A673 (cell line): ENCODE measurements at regions not wholly inside any gene's neighbourhood (a gene's known extent, or its start where the extent isn't known, plus 50 kb on each side); places are given as distances from the start of the nearest gene placed in this dataset.
A peak's percentile ranks its signal among the peaks of the same experiment; 100 is the strongest.

ENCODE experiments used
- BruUV-seq: library from RNA; stranded (reverse); fragments of 400-500 nt; replicated peaks from 2 replicates; lab custom pipeline; 2021; lab: Mats Ljungman, UMichigan
- CTCF ChIA-PET: fragments of 300-600 bp; sonication (Branson Sonifier 250); formaldehyde crosslinking; loops from one replicate; lab custom pipeline; 2022; ENCODE audit warnings: antibody characterized with exemption; lab: Charles Lee
- POLR2A ChIA-PET: fragments of 300-600 bp; sonication (Branson Sonifier 250); formaldehyde crosslinking; loops from one replicate; lab custom pipeline; 2022; ENCODE audit warnings: antibody characterized with exemption; ENCODE audit not compliant: low non-redundant PET; lab: Charles Lee
- DNase-seq: peaks from one replicate; pipeline ENCODE4 v3.0.0-alpha.2; 2015; ENCODE audit warnings: low spot score
- H3K27ac ChIP-seq: fragments of 200-600 bp; sonication (generic); 2 replicates; pipeline ENCODE4 v1.5.1; 2016; ENCODE audit warnings: mixed run types, low read depth, mild to moderate bottlenecking, mixed read lengths, antibody characterized with exemption, low read length; ENCODE audit not compliant: poor library complexity, severe bottlenecking
- H3K27me3 ChIP-seq: fragments of 200-600 bp; sonication (generic); replicated peaks from 2 replicates; pipeline ENCODE4 v1.6.1; 2017; ENCODE audit warnings: mixed run types, low read depth, mild to moderate bottlenecking, mixed read lengths, antibody characterized with exemption, low read length; ENCODE audit not compliant: insufficient read depth, poor library complexity
- H3K36me3 ChIP-seq: fragments of 200-600 bp; sonication (generic); 2 replicates; pipeline ENCODE4 v1.6.1; 2016; ENCODE audit warnings: mixed run types, mild to moderate bottlenecking, mixed read lengths, antibody characterized with exemption, low read length; ENCODE audit not compliant: insufficient read depth, poor library complexity, severe bottlenecking
- H3K4me1 ChIP-seq: fragments of 200-600 bp; sonication (generic); 2 replicates; pipeline ENCODE4 v1.6.1; 2017; ENCODE audit warnings: mixed run types, mild to moderate bottlenecking, mixed read lengths, antibody characterized with exemption, low read length; ENCODE audit not compliant: insufficient read depth, poor library complexity, severe bottlenecking
- H3K4me3 ChIP-seq: fragments of 200-600 bp; sonication (generic); 2 replicates; pipeline ENCODE4 v1.5.1; 2016; ENCODE audit warnings: low read depth, mixed run types, mild to moderate bottlenecking, mixed read lengths, low read length; ENCODE audit not compliant: poor library complexity, severe bottlenecking
- H3K9me3 ChIP-seq: fragments of 200-600 bp; sonication (generic); 2 replicates; pipeline ENCODE4 v1.6.1; 2016; ENCODE audit warnings: mixed run types, low read depth, mild to moderate bottlenecking, mixed read lengths, antibody characterized with exemption, low read length; ENCODE audit not compliant: poor library complexity, severe bottlenecking
- CTCF ChIP-seq: fragments of 300-800, 200-600 bp; sonication (generic); conservative IDR thresholded peaks from 2 replicates; pipeline ENCODE4 v1.5.1; 2017; ENCODE audit warnings: low read depth, mild to moderate bottlenecking, antibody characterized with exemption, low read length, moderate library complexity, mixed read lengths
- EZH2 ChIP-seq: fragments of 200-600 bp; sonication (generic); IDR thresholded peaks from 2 replicates; pipeline ENCODE4 v1.6.1; 2017; ENCODE audit warnings: borderline replicate concordance, low read depth, mild to moderate bottlenecking, mixed read lengths, antibody characterized with exemption, low read length; ENCODE audit not compliant: poor library complexity, severe bottlenecking
- intact Hi-C: fragments of 100-400 bp; cut with micrococcal nuclease; formaldehyde crosslinking; loops from one replicate; pipeline ENCODE4 v1.10.0; 2022; ENCODE audit not compliant: unreplicated experiment

GRCh38 chr6:160853946-160854345 is 137.6 kb upstream of the MAP3K4 start:
- no peaks in the 10 kb centered on the region for H3K36me3 ChIP-seq
- intact Hi-C loops, result no loop called here
- no peak overlapping the region for H3K4me3 ChIP-seq
- CTCF ChIA-PET, result no interaction called here
- BruUV-seq, result no TSS peak
- H3K9me3 ChIP-seq, result no peaks in the 10 kb centered on the region
- H3K4me1 ChIP-seq, result no peaks in the 10 kb centered on the region
- POLR2A ChIA-PET, result no interaction called here
- TF ChIP-seq EZH2 (no peak), CTCF (no peak)
- H3K27ac ChIP-seq, result no peak overlapping the region
- H3K27me3 ChIP-seq, result peaks cover 8% of the 10 kb centered on the region
- DNase-seq, result no peak

- no peak for DNase-seq
- Histone ChIP-seq H3K27me3 (no peaks in the 10 kb centered on the region), H3K9me3 (no peaks in the 10 kb centered on the region), H3K36me3 (no peaks in the 10 kb centered on the region), H3K4me1 (no peaks in the 10 kb centered on the region), H3K4me3 (no peak overlapping the region), H3K27ac (no peak overlapping the region)
- intact Hi-C loops, result no loop called here
- POLR2A ChIA-PET, result no interaction called here
- CTCF ChIA-PET, result no interaction called here
- TF ChIP-seq EZH2 (no peak), CTCF (no peak)
- no TSS peak for BruUV-seq
These were observed 132.7 kb upstream of the MAP3K4 start for GRCh38 chr6:160858886-160859285.

GRCh38 chr6:160859822-160860221 is 131.7 kb upstream of the MAP3K4 start:
- intact Hi-C loops, result no loop called here
- ChIA-PET CTCF (no interaction called here), POLR2A (no interaction called here)
- peak; percentile 3 for DNase-seq
- H3K27ac ChIP-seq, result no peak overlapping the region
- H3K4me3 ChIP-seq, result no peak overlapping the region
- no peaks in the 10 kb centered on the region for H3K36me3 ChIP-seq
- no peaks in the 10 kb centered on the region for H3K9me3 ChIP-seq
- no TSS peak for BruUV-seq
- TF ChIP-seq EZH2 (no peak), CTCF (no peak)
- H3K27me3 ChIP-seq, result no peaks in the 10 kb centered on the region
- no peaks in the 10 kb centered on the region for H3K4me1 ChIP-seq
